GM19372 (cell line): ENCODE measurements at regions not wholly inside any gene's neighbourhood (a gene's known extent, or its start where the extent isn't known, plus 50 kb on each side); places are given as distances from the start of the nearest gene placed in this dataset.
"Not testable (repeated sequence)": the region's sequence is repeated elsewhere in the genome, so short reads cannot be mapped to it uniquely, and the experiment has no call there.

Experiments used
- ATAC-seq: cut with Tn5 transposase; IDR thresholded peaks from one replicate; pipeline ENCODE4 v1.9.1; 2021; ENCODE audit warnings: mild to moderate bottlenecking, low read depth, moderate library complexity; ENCODE audit not compliant: unreplicated experiment

DNA sequence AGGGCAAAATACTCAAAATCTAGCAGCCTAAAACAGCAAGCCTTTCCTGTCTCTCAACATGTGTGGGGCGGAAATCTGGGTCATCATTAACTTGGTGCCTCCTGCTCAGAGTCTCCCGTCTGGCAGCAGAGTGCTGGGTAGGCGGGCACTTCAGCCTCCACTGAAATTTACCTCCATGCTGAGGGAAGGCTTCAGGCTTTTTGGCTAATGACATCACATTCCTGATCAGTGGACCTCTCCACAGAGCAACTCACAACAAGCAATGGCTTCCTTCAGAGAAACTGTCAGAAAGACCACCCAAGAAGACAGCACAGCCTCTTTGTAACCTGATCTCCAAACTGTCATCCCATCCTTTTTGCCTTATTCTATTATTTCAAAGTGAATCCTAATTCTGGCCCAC is 1109.0 kb downstream of the UQCRFS1 start:
- no peak for ATAC-seq

DNA sequence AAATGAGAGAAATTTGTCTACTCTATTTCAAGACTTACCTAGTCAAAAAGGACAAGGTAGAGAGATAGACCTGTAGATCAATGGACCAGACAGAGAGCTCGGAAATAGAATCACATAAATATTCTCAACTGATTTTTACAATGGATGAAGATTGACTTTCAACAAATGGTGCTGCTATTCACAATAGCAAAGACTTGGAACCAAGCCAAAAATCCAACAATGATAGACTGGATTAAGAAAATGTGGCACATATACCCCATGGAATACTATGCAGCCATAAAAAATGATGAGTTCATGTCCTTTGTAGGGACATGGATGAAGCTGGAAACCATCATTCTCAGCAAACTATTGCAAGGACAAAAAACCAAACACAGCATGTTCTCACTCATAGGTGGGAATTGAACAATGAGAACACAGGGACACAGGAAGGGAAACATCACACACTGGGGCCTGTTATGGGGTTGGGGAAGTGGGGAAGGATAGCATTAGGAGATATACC is 1128.2 kb downstream of the UQCRFS1 start:
- not testable (repeated sequence) for ATAC-seq

DNA sequence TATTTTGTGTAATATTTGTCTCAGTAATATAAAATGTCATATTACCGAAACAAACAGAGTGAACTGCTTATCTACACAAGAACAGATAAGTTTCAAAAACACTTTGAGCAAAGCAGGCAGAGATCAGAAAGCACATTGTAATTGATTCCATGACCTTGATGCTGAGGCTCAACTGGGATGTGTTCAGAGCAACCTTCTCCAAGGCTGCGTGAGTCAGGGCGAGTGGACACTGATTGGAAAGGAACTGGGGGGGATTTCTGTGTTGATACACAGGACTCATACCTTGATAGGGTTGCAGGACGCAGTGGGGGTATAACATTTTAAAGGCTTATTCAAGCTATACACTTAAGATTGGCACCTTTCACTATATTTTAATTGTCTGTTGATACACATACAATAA is 1136.3 kb downstream of the UQCRFS1 start:
- ATAC-seq = no peak

DNA sequence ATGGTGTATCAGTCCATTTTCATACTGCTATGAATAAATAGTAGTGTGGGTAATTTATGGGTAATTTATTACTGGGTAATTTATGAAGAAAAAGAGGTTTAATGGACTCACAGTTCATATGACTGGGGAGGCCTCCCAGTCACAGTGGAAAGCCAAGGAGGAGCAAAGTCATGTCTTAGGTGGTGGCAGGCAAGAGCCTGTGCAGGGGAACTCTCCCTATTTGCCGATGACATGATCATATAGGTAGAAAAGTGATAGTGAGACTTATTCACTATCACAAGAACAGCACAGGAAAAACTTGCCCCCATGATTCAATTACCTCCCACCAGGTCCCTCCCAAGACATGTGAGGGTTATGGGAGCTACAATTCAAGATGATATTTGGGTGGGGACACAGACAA is 1137.7 kb downstream of the UQCRFS1 start:
- no peak for ATAC-seq

DNA sequence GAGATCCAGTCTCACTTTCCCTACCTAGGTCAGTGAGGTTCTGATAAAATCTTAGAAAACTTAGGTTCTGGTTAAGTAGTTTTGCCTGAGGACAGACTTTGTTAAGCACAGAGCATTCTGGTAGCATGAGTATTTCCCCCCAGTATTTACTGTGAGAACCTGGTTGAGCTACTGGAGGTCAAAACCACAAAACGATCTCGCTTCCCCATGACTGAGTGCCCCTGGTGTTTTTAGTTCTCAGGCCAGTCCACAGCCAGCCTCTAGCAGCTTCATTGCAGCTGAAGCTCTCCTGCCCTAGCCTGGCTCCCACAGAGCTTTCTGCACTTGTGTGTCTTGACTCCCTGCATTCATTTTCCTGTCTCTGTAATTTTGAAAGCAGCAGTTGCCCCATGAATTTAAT is 1138.2 kb downstream of the UQCRFS1 start:
- no peak for ATAC-seq

DNA sequence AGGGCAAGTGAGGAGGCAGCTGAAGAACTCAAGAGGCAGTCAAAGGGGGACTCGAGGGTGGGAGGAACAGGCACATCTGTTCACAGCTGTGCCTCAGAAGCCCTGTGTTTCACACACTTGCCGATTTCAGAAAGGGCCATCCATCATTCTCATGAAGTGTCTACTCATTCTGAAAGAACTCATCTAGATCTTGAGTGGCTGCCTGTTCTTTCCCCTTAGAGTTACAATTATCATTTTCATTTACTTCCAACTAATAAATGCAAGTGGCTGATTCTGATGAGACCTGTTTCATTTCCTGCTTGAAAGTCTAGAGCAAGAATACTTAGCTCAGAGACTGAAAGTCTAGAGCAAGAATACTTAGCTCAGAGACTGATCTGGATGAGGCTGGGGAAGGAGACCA is 1145.1 kb downstream of the UQCRFS1 start:
- ATAC-seq = no peak

DNA sequence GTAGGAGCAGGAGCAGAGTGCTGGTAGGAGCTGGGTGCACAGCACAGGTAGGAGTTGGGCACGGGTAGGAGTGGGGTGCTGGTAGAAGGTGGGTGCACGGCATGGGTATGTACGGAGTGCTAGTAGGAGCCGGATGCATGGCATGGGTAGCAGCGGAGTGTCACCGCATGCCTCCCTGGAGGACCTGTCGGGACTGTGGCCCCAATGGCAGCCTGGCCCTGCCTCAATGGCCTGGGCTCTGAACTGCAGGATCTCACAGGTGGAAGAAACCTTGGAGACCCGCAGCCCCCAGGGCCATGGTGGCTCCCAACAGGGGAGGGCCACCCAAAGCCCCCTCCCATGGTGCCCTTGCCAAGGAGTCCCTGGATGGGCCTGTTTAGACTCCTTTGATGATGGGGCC is 1146.0 kb downstream of the UQCRFS1 start:
- ATAC-seq = no peak

DNA sequence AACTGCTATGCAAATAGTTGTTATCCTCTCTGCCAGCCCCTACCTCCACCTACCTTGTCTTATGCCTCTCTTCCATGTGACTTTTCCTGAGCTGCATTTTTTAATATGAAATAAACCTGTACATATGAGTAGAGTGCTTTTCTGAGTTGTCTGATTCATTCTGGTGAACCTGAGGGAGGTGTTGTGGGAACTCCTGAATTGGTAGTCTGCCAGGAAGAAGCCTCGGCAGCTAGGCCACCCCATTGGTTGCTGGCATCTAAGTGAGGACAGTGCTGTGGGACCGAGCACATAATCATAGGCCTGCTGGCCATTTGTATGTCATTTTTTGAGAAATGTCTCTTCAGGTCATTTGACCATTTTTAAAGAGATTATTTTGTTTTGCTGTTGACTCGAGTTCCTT is 1146.8 kb downstream of the UQCRFS1 start:
- ATAC-seq = no peak

DNA sequence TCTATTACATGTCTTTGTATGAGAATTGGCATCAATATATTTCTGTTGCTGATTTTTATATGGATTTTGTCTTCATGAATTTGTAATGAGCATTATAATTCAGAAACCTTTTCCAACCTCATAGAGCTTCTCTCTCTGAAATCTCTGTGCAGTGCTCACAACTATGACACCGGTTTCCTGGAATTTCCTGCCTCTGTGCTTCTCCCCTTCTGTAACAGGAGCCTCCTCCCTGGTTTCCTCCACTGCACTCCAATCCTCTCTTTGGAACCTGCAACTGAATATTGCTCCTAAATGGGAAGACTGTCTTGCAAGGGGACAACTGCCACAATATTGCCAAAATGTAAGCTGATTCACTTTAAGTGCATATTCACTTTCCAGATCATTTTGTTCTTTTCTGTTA is 1147.9 kb downstream of the UQCRFS1 start:
- ATAC-seq = no peak

DNA sequence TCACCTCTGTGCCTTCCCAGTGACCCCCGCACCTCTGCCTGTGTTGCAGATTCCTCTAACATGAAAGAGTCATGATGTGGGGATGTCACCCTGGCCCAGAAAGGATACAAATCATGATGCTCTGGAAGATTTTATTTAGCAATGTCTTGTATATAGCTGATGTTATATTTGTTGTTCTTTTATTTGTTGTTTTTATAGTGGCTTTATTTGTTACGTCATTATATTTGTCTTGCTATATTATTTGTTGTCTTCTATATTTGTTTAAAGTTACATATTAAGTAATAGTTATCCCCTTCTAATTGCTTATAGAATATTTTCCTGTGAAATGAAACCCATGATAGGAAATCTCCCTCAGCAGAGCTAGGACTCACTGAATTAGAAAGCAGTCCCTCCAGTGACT is 1149.2 kb downstream of the UQCRFS1 start:
- ATAC-seq = no peak

DNA sequence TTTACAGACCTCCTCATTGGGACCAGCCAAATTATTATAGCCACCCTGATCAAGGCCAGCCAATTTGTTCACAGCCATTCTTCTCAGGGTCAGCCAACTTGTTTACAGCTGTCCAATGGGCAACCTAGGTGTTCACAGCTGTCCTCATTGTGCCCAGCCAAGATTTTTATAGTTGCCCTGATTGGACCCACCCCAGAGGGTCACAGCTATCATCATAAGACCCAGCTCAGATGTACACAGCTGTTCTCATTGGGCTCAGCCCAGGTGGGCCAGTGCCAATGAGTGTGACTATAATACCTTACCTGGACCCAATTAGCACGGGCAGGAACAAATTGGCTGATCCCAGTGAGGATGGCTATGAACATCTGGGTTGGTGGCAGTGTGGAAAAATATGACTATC is 1151.8 kb downstream of the UQCRFS1 start:
- no peak for ATAC-seq

DNA sequence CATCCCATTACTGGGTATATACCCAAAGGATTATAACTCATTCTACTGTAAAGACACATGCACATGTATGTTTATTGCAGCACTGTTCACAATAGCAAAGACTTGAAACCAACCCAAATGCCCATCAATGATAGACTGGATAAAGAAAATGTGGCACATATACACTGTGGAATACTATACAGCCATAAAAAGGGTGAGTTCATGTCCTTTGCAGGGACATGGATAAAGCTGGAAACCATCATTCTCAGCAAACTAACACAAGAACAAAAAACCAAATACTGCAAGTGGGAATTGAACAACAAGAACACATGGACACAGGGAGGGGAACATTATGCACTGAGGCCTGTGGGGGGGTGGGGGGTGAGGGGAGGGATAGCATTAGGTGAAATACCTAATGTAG is 1155.9 kb downstream of the UQCRFS1 start:
- not testable (repeated sequence) for ATAC-seq

DNA sequence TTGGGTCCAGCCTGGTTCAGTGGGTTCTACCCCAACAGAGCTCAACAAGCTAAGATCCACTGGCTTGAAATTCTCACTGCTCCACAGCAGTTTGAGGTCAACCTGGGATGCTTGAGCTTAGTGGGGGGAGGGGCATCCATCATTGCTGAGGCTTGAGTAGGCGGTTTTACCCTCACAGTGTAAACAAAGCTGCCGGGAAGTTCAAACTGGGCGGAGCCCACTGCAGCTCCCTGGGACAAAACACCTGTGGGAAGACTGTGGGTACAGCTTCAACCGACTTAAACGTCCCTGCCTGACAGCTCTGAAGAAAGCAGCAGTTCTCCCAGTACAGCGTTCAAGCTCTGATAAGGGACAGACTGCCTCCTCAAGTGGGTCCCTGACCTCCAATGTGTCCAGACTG is 1161.9 kb downstream of the UQCRFS1 start:
- no peak for ATAC-seq

DNA sequence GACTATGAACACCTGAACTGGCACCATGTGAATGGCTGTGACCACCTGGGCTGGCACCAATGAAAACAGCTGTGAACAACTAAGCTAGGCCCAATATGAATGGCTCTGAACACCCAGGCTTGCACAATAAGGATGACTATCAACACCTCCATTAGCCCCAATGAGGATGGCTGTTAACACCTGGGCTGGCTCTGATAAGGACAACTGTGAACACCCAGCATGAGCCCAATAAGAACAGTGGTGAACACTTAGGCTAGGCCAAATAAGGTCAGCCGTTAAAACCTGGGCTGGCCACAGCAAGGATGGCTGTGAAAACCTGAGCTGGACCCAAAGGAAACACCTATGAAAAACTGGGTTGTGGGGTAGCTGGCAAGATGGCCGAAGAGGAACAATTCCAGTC is 1163.1 kb downstream of the UQCRFS1 start:
- no peak for ATAC-seq

DNA sequence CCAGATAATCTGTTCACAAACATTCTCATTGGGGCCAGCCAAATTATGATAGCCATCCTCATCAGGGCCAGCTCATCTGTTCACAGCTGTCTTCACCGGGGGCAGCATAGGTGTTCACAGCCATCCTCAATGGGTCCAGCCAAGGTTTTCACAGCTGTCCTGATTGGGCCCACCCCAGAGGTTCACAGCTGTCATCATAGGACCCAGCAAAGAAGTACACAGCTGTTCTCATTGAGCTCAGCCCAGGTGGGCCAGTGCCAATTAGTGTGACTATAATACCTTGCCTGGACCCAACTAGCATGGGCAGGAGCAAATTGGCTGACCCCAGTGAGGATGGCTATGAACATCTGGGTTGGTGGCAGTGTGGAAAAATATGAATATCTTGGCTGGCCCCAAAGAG is 1166.0 kb downstream of the UQCRFS1 start:
- no peak for ATAC-seq

DNA sequence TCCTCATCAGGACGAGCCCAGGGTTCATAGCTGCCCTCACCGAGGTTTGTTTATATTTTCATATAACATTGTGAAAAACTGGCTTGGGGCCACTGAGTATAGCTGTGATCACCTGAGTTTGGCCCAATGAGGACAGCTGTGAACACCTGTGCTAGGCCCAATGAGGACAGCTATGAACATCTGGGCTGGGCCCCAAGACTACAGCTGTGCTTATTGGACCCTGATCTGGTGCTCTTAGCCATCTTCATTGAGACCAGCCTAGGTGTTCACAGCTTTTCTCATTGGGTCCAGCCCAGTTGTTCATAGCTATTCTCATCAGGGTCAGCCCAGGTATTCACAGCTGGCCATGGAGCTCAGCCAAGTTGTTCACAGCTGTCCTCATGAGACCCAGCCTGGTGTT is 1167.3 kb downstream of the UQCRFS1 start:
- no peak for ATAC-seq

DNA sequence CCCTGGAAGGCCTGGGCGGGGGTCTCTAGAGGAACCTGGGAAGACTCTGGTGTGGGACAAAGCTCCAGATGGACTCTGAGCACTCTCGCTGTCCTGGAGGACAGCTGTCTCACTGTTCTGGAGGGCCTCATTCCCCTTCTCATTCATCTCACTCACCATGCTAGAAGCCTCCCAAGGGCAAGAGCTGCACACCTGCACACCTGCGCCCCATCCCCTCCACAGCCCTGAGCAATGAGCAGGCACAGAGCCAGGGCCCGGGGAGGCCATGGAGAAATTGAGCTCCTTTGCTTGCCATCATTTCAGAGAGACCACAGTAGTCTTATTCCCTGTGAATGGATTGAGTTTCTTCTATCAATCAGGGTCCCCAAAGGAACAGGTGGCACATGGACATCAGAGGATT is 1168.5 kb downstream of the UQCRFS1 start:
- no peak for ATAC-seq

DNA sequence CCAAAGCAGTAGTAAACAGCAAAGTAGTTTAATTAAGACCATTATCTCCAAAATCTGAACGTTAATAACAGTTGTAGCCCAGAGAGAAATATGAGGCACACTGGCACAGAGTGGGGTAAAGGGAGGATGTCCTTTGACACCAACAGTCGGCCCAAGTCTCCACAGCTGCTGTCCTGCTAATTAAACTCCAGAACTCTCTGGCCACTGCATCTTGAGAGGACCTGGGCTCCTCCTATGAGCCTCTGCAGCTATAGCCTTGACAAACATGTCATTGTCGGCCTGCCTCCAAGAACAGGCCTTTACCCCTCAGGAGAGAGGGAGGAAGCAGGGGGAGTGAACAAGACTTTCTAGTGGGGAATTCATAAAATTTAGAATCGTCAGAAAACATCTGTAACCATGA is 1170.4 kb downstream of the UQCRFS1 start:
- ATAC-seq = no peak

DNA sequence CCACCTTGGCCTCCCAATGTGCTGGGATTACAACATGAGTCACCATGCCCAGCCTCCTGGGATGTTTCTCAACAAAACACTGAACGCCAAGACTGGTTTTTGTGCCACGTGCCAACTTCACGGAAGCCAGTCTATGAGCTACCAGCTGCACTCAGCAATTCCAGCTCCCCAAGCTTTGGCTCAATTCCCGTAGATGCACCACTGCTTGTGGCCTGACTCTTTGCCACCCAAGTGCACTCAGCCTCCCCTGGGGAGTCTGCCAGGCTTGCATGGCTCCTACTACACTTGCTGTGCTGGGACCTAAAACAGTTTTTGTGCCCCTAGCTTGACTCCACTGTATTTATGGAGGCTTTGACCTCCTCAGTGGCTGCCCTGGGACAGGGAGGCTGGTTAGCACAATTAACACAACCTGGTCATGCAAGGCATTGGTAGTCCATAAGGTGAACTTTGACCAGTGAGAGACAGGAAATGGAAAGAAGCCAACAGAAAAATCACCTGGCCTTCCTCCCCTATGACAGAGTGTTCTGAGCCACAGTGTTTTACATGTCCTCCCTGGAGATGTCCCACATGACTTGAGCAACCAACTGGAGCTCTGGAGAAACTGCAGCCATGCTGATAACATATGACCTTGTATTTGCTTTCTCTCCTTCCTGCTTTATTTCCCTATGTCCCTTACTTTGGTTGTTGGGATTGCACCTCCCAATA is 1173.1 kb downstream of the UQCRFS1 start:
- ATAC-seq = no peak

DNA sequence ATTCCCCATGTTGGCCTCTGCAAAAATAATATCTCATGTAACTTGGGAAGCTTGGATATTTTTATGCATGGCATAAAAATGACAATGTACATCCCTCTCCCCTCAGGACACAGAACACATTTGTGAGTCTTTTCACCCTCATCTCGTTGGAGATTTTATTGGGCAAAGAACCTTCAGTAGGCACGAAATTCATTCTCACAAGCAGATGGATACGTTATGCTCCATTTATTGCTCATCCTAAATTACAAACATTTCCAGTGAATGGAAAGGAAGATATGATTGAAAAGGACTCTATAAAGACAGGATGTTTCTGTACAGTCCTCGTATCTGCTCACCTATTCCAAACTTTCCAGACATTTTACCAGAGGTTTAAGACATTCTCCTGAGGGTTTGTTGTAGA is 1175.8 kb downstream of the UQCRFS1 start:
- no peak for ATAC-seq

DNA sequence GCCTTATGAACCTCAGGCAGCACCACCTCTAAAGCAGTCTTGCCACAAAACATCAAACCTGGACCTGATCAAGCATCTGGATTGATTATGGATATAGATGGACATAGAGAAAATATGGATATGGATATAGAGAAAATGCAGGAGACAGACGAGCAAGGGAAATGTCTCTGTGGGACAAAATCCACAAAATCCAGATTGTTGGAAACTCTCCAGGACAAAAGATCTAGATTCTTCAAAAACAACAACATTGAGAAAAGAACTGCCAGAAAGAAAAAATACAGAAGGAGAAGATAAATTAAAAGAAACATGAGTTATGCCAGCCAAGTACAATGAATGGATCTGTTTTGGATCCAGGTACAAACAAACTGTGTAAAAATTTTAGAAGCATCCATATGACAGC is 1176.5 kb downstream of the UQCRFS1 start:
- no peak for ATAC-seq

DNA sequence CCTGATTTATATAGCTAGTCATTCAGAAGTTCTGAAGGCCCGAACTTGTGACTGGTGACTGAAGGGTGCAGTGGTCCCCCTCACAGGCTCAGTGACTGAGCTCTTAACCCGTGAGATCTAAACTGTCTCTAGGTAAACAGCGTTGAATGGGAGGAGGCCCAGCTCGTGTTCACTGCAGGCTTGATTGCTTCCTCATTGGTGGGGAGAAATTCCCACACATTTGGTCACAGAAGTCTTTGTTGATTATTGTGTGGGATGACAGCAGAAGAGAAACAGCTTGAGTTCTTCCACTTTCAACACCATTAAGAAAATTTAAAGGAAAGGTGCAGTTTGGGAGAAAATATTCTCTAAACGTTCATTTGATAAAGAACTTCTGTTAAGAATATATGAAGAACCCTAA is 1178.0 kb downstream of the UQCRFS1 start:
- ATAC-seq = no peak
